ENCODE measurements at regions not wholly inside any gene's neighbourhood (a gene's known extent, or its start where the extent isn't known, plus 50 kb on each side); places are given as distances from the start of the nearest gene placed in this dataset.

DNA sequence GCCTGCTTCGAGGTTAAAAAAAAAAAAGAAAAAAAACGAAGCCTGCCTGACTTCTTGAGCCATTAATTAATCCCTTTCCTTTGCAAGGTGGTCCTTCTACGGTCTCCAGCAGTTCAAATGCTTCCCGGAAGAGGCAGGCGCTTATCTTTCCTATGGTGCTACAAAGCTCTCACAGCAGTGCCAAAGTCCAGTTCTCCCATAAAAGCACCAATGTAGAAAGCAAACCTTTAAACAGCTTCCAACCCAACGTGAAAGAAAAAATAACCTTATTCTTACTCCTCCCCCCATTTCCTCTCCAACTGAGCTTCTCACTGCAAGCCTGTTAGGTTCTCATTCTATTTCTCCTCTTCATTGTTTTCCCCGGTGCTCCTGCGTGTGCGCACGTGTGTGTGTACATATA lies 317.4 kb upstream of the SOX11 start:
- H3K9me3 ChIP-seq (replicated peaks) = no peaks in the 10 kb centered on the region
- H3K4me1 ChIP-seq = no peaks in the 10 kb centered on the region
- intact Hi-C loops (cut with micrococcal nuclease) = no loop called here
- no peak overlapping the region for H3K4me3 ChIP-seq
- no peak overlapping the region for H3K27ac ChIP-seq (replicated peaks)
- no peak for DNase-seq
- H3K36me3 ChIP-seq = no peaks in the 10 kb centered on the region
- no peak for TF ChIP-seq CTCF (IDR thresholded peaks at IDR 0.05; ENCODE audit: borderline replicate concordance)
- H3K27me3 ChIP-seq (ENCODE audit: low read depth) = peaks cover 5% of the 10 kb centered on the region

DNA sequence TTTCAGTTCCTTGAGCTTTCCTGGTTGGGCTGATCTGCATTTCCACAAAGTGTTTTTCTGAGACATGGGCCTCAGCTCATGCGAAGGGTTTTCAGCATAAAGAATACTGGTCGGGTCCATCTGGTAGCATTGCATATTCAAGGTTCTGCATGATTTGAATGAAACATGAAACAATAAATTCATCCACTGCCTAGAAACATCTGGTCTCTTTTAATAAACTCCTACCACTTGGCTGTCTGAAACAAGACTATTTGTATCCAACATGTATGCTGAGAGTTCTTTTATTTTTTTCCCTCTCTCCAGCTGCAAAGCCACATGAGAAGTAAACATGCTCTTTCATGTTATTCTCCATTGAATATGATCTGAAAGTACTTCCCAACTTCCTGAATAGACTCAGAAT lies 314.9 kb upstream of the SOX11 start:
- no peak overlapping the region for H3K4me3 ChIP-seq
- no peak overlapping the region for H3K27ac ChIP-seq (replicated peaks)
- intact Hi-C loops (cut with micrococcal nuclease) = no loop called here
- no peak for TF ChIP-seq CTCF (IDR thresholded peaks at IDR 0.05; ENCODE audit: borderline replicate concordance)
- DNase-seq = no peak
- no peaks in the 10 kb centered on the region for H3K36me3 ChIP-seq
- H3K9me3 ChIP-seq (replicated peaks) = no peaks in the 10 kb centered on the region
- no peaks in the 10 kb centered on the region for H3K4me1 ChIP-seq
- peaks cover 5% of the 10 kb centered on the region for H3K27me3 ChIP-seq (ENCODE audit: low read depth)

- no peaks in the 10 kb centered on the region for H3K4me1 ChIP-seq
- TF ChIP-seq CTCF (IDR thresholded peaks at IDR 0.05; ENCODE audit: borderline replicate concordance) = no peak
- no peaks in the 10 kb centered on the region for H3K9me3 ChIP-seq (replicated peaks)
- no peaks in the 10 kb centered on the region for H3K27me3 ChIP-seq (ENCODE audit: low read depth)
- intact Hi-C loops (cut with micrococcal nuclease) = no loop called here
- no peak overlapping the region for H3K27ac ChIP-seq (replicated peaks)
- no peak for DNase-seq
- H3K4me3 ChIP-seq = no peak overlapping the region
- H3K36me3 ChIP-seq = no peaks in the 10 kb centered on the region
Measured at GRCh38 chr2:5379811-5380210, 312.4 kb upstream of the SOX11 start.

DNA sequence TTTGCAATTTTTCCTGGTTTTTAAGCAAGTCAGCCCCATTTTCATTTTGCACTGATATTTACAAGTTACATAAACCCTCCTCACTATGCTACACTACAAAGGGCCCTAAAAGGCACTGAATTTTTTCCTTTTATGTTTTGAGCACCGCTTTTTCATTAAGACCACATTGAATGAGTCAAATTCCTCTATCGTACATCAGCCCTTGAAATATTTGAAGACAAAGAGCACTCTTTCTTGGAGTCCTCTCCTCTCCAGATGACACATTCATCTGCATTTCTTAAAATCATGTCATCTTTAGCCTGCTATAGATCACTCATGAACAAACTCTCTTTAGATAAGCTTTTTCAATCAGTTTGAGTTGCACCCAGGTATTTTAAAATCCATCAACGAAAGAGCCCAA lies 306.6 kb upstream of the SOX11 start:
- H3K36me3 ChIP-seq = no peaks in the 10 kb centered on the region
- no peak overlapping the region for H3K27ac ChIP-seq (replicated peaks)
- no peak overlapping the region for H3K4me3 ChIP-seq
- intact Hi-C loops (cut with micrococcal nuclease) = no loop called here
- DNase-seq = no peak
- H3K4me1 ChIP-seq = no peaks in the 10 kb centered on the region
- H3K27me3 ChIP-seq (ENCODE audit: low read depth) = no peaks in the 10 kb centered on the region
- H3K9me3 ChIP-seq (replicated peaks) = no peaks in the 10 kb centered on the region
- no peak for TF ChIP-seq CTCF (IDR thresholded peaks at IDR 0.05; ENCODE audit: borderline replicate concordance)

DNA sequence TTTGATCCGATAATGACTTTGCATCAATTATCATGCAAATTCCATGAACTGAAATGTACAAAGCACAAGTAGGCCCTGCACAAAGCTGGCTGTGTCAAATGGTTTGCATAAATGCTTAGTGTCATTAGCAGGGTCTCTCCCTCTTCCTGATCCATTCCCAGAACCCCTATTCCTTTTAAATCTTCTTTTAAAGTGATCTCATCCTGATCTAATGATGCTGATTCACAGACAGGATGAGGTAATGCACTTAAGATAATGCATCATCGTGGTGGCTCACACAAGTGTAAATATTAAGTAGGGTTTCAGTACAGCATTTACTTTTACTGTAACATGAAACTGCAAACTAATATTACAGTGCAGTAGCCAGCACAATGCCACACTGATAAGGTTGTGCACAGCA lies 304.8 kb upstream of the SOX11 start:
- no peak overlapping the region for H3K27ac ChIP-seq (replicated peaks)
- H3K4me3 ChIP-seq = no peak overlapping the region
- no peaks in the 10 kb centered on the region for H3K9me3 ChIP-seq (replicated peaks)
- H3K4me1 ChIP-seq = peaks cover 10% of the 10 kb centered on the region
- H3K27me3 ChIP-seq (ENCODE audit: low read depth) = no peaks in the 10 kb centered on the region
- H3K36me3 ChIP-seq = no peaks in the 10 kb centered on the region
- intact Hi-C loops (cut with micrococcal nuclease) = no loop called here
- TF ChIP-seq CTCF (IDR thresholded peaks at IDR 0.05; ENCODE audit: borderline replicate concordance) = no peak
- no peak for DNase-seq

DNA sequence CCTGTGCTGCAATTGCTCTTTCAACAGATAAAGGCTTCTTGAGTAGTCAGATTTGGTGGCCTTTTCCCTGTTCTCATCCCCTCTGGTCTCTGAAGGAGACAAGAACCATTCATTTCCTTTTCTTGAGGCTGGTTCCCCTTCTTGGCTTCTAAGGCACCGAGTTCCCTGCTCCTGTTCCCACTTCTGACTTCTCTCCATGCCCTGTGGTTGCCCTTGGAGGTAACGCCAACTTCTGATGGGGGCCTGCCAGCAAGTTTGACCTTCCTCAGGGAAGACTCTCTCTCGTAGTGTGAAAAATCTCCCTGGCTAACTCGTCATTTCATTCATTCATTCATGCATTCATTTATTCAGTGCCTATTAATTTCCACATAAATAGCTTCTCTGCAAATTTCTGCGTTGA lies 302.4 kb upstream of the SOX11 start:
- TF ChIP-seq CTCF (IDR thresholded peaks at IDR 0.05; ENCODE audit: borderline replicate concordance) = no peak
- peak; percentile 20 for DNase-seq
- Histone ChIP-seq H3K4me1 (peaks cover 10% of the 10 kb centered on the region), H3K27me3 (ENCODE audit: low read depth) (no peaks in the 10 kb centered on the region), H3K27ac (replicated peaks) (no peak overlapping the region), H3K36me3 (no peaks in the 10 kb centered on the region), H3K9me3 (replicated peaks) (no peaks in the 10 kb centered on the region), H3K4me3 (no peak overlapping the region)
- intact Hi-C loops (cut with micrococcal nuclease) = no loop called here

Data from left ventricle myocardium inferior (tissue), 1 donor.